ENCODE measurements at regions not wholly inside any gene's neighbourhood (a gene's known extent, or its start where the extent isn't known, plus 50 kb on each side); places are given as distances from the start of the nearest gene placed in this dataset.
A peak's percentile ranks its signal among the peaks of the same experiment; 100 is the strongest.

DNA sequence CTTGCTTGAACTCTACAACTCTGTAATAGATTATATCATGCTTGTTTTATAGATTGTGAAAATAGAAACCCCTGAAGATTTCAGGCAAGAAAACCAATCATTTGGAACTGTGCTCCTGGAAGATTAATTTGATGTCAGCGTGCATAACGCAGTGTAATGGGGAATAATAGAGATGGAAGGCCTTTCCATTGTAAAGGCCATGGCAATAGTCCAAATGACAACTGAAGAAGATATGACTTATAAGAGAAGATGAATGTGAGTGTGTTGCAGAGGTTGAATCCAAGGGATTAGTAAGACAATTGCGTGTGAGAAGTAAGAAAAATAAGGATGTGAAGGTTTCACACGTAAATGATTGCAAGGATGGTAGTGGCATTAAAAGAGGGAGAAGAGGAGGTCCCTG, 285.0 kb downstream of the DUSP10 start:
- no peaks in the 10 kb centered on the region for H3K9me3 ChIP-seq
- no peak for DNase-seq
- no peak overlapping the region for H3K27ac ChIP-seq
- no peaks in the 10 kb centered on the region for H3K4me1 ChIP-seq
- TF ChIP-seq CTCF (IDR thresholded peaks at IDR 0.05) (no peak), POLR2A (IDR thresholded peaks at IDR 0.05) (no peak)
- no peaks in the 10 kb centered on the region for H3K27me3 ChIP-seq
- no peak overlapping the region for H3K4me3 ChIP-seq
- no peaks in the 10 kb centered on the region for H3K36me3 ChIP-seq

DNA sequence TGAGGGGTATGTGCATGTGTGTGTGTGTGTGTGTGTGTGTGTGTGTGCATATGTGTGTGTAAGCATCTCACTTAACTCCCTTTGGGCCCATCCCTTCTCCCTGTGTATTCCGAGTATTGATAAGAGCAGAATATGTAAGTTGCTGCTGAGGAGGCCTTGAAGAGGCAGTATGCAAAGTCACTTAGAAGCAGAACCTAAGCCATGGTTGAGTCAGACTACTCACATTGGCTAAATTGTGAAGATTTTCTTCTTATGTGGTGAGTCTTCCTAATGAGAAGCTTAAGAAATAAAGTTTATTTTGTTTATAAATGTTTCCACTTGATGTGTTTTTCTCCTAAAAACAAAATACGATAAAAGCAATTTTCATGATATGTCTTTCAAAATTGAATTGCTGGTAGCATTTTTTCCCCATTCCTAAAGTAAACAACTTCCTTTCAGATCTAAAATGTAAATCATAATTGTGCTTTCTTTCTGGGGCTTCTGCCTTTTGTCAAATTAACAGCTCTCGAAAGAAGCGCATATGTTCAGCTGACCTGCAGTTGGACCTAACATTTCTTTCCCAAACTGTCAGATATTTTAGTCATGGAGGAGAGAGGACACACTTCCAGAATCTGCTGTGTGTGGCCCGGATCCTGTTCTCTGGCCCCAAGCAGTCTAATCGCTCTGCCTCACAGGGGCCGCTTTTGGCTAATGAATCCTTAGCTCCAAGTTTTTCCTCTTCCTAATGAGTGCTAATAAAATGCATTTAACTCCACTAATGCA, 284.0 kb downstream of the DUSP10 start:
- Histone ChIP-seq H3K27me3 (no peaks in the 10 kb centered on the region), H3K9me3 (no peaks in the 10 kb centered on the region), H3K27ac (peak overlapping the region in 1 of 4 donors; percentile 60), H3K4me3 (no peak overlapping the region), H3K36me3 (no peaks in the 10 kb centered on the region), H3K4me1 (no peaks in the 10 kb centered on the region)
- TF ChIP-seq CTCF (IDR thresholded peaks at IDR 0.05) (no peak), POLR2A (IDR thresholded peaks at IDR 0.05) (no peak)
- no peak for DNase-seq

DNA sequence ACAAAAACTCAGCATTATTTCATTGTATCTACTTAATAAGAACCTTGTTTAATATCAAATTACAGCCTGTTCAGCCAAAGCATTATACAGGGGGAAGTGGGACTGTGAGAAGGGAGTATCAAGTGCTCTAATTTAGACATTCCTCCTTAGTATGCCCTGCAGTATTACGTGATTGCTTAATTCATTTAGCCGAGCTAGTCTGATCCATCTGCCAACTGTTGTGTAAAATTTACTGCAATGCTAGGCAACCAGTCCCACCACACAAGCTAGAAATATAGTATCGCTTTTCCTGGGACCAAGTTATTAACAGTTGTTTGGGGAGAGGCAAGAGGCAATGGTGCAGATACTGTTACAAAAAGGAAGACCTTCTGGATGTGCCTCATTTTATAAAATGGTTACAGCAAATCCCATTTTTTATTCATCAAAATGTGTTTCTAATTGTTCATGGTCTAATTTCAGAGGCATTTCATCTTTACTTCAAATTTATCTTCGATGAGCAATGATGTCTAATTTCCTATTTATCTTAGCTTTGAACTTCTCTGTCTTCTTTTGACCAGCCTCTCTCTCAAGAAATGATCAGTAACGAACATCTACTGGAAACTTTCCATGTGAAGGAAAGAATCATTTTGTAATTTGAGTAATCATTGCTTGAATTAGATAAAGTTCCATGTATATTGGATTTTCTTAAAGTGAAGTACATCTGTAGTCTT, 283.3 kb downstream of the DUSP10 start:
- Histone ChIP-seq H3K27me3 (no peaks in the 10 kb centered on the region), H3K9me3 (no peaks in the 10 kb centered on the region), H3K36me3 (no peaks in the 10 kb centered on the region), H3K4me1 (no peaks in the 10 kb centered on the region), H3K27ac (peak overlapping the region in 1 of 4 donors; percentile 60), H3K4me3 (no peak overlapping the region)
- TF ChIP-seq CTCF (IDR thresholded peaks at IDR 0.05), result no peak
- no peak for TF ChIP-seq POLR2A (IDR thresholded peaks at IDR 0.05)
- no peak for DNase-seq

- Histone ChIP-seq H3K9me3 (no peaks in the 10 kb centered on the region), H3K27me3 (no peaks in the 10 kb centered on the region), H3K27ac (no peak overlapping the region), H3K4me1 (no peaks in the 10 kb centered on the region), H3K4me3 (no peak overlapping the region), H3K36me3 (no peaks in the 10 kb centered on the region)
- no peak for DNase-seq
- no peak for TF ChIP-seq POLR2A (IDR thresholded peaks at IDR 0.05)
- TF ChIP-seq CTCF (IDR thresholded peaks at IDR 0.05), result no peak
These were observed 282.3 kb downstream of the DUSP10 start for GRCh38 chr1:221459558-221459957.

- no peak for DNase-seq
- TF ChIP-seq CTCF (IDR thresholded peaks at IDR 0.05) (no peak), POLR2A (IDR thresholded peaks at IDR 0.05) (no peak)
- no peaks in the 10 kb centered on the region for H3K9me3 ChIP-seq
- H3K36me3 ChIP-seq, result no peaks in the 10 kb centered on the region
- H3K27ac ChIP-seq, result no peak overlapping the region
- no peaks in the 10 kb centered on the region for H3K27me3 ChIP-seq
- H3K4me3 ChIP-seq, result no peak overlapping the region
- H3K4me1 ChIP-seq, result no peaks in the 10 kb centered on the region
These were observed 279.5 kb downstream of the DUSP10 start for GRCh38 chr1:221462345-221462744.

Measured in Peyer's patch (tissue), 4 donors.